Heart right ventricle (tissue), 16 donors: ENCODE measurements at regions not wholly inside any gene's neighbourhood (a gene's known extent, or its start where the extent isn't known, plus 50 kb on each side); places are given as distances from the start of the nearest gene placed in this dataset.

Experiments used
- ATAC-seq, 8 donors: fragments of 200-7000 bp; cut with Tn5 transposase; one replicate each; pipeline ENCODE4 v1.9.1; 2020; ENCODE audit warnings: mild to moderate bottlenecking in 8 of 8, moderate library complexity in 8 of 8, moderate number of reproducible peaks in 1 of 8
- DNase-seq, 2 donors: peaks; one replicate each; pipeline ENCODE4 v3.0.0-alpha.2; 2020
- H3K27ac ChIP-seq, 10 donors: fragments of 200-600 bp; sonication (generic) in 2 of 10; one replicate each; pipeline versions ENCODE4 v1.5.0 to v1.8.0; 2020 to 2022; ENCODE audit warnings: mild to moderate bottlenecking in 3 of 10
- H3K27me3 ChIP-seq, 7 donors: fragments of 200-600 bp; one replicate each; pipeline ENCODE4 v1.8.0; 2021 to 2022; ENCODE audit warnings: mild to moderate bottlenecking in 2 of 7
- H3K36me3 ChIP-seq, 9 donors: fragments of 200-600 bp; sonication (generic) in 1 of 9; one replicate each; pipeline versions ENCODE4 v1.5.0 to v1.8.0; 2020 to 2022; ENCODE audit warnings: mild to moderate bottlenecking in 2 of 9
- H3K4me1 ChIP-seq, 9 donors: fragments of 200-600 bp; sonication (generic) in 1 of 9; one replicate each; pipeline versions ENCODE4 v1.5.0 to v1.8.0; 2020 to 2022; ENCODE audit warnings: mild to moderate bottlenecking in 4 of 9
- H3K4me3 ChIP-seq, 10 donors: fragments of 200-600 bp; sonication (generic) in 2 of 10; one replicate each; pipeline versions ENCODE4 v1.5.0 to v1.8.0; 2020 to 2022; ENCODE audit warnings: mild to moderate bottlenecking in 7 of 10, moderate library complexity in 2 of 10
- H3K9me3 ChIP-seq, 11 donors: fragments of 200-600 bp in 10 of 11; sonication (generic) in 2 of 11; one replicate each; pipeline versions ENCODE4 v1.5.0 to v1.8.0; 2013 to 2022; ENCODE audit warnings: mild to moderate bottlenecking in 2 of 11, control low read depth in 1 of 11, moderate library complexity in 1 of 11
- CTCF ChIP-seq, 9 donors: fragments of 200-600 bp; sonication (generic) in 2 of 9; IDR thresholded peaks; one replicate each; pipeline versions ENCODE4 v1.5.0 to v1.8.0; 2021 to 2022; ENCODE audit warnings: antibody characterized with exemption in 9 of 9, mild to moderate bottlenecking in 5 of 9, moderate library complexity in 1 of 9
- WGBS, 2 donors: extraction: QIAGEN DNeasy Blood & Tissue Kit; methylation state at CpG; one replicate each; pipeline ENCODE4 v1.1.7; 2013; ENCODE audit warnings: inconsistent platforms in 1 of 2; 5-methylcytosine and 5-hydroxymethylcytosine counted together
- intact Hi-C, 10 donors: fragments of 100-400 bp; cut with DNase I; formaldehyde crosslinking; loops; one replicate each; pipeline versions ENCODE4 v1.11.1 to v1.14.2; 2022
- donor health status: Arrhythmogenic right ventricular cardiomyopathy.
- donor health status: ischemic (EF 13 %, LVEDD 7.1; RV severe dilation, severe dysfunction).
- donor health status: healthy with polysubstance abuse.
- donor health status: DM: no; HTN: yes; CAD: no.
- donor health status: DM: no; HTN: no; CAD: no.
- donor health status: ischemic (EF 25% LVEDD 6.9; RV normal size, moderate dysfunction).
- donor health status: ischemic (EF 25% LVEDD 5.7; RV mildly dilated, moderate dysfunction).
- donor health status: healthy.
- donor health status: DM: yes; HTN: yes; CAD: no.
- donor health status: Ischemic cardiomyopathy.
- donor health status: ischemic (EF 35%, LVEDD 5.7; RV mildly dilated, moderate dysfunction).
- donor health status: nonischemic (EF 11% LVEDD 7.7; RV severe dilation, severe dysfunction).
- donor health status: DM: yes; HTN: yes; CAD: no.
- donor health status: PGD.
- donor health status: ischemic (EF 29% LVEDD 5.4; RV normal size, mild dysfunction).
- donor health status: nonischemic (EF 23%, LVEDD 6.1; RV moderate dilation, normal function).

GRCh38 chr2:163291790-163292189, 444.0 kb downstream of the FIGN start:
- H3K27ac ChIP-seq: no peak overlapping the region
- no peaks in the 10 kb centered on the region for H3K36me3 ChIP-seq
- H3K9me3 ChIP-seq: no peaks in the 10 kb centered on the region
- WGBS, 2 donors: 84 to 85% methylated on average over 6 of the region's 6 CpGs
- no peak for ATAC-seq
- H3K4me1 ChIP-seq: no peaks in the 10 kb centered on the region
- DNase-seq: no peak
- no peaks in the 10 kb centered on the region for H3K27me3 ChIP-seq
- TF ChIP-seq CTCF (IDR thresholded peaks at IDR 0.05): no peak
- intact Hi-C loops: no loop called here
- H3K4me3 ChIP-seq: no peak overlapping the region

GRCh38 chr2:163281717-163282116, 443.1 kb upstream of the KCNH7 start:
- no peaks in the 10 kb centered on the region for H3K27me3 ChIP-seq
- no peaks in the 10 kb centered on the region for H3K36me3 ChIP-seq
- H3K4me3 ChIP-seq: no peak overlapping the region
- H3K27ac ChIP-seq: no peak overlapping the region
- no peak for TF ChIP-seq CTCF (IDR thresholded peaks at IDR 0.05)
- ATAC-seq (no peak), DNase-seq (no peak)
- peaks cover 0 to 18% (median 0%) of the 10 kb centered on the region in 11 donors for H3K9me3 ChIP-seq
- no peaks in the 10 kb centered on the region for H3K4me1 ChIP-seq
- intact Hi-C loops: no loop called here
- 75 to 85% methylated on average over 2 of the region's 2 CpGs for WGBS, 2 donors

- ATAC-seq: no peak
- DNase-seq: no peak
- peaks cover 0 to 31% (median 13%) of the 10 kb centered on the region in 11 donors for H3K9me3 ChIP-seq
- no peak for TF ChIP-seq CTCF (IDR thresholded peaks at IDR 0.05)
- no peaks in the 10 kb centered on the region for H3K36me3 ChIP-seq
- no peak overlapping the region for H3K27ac ChIP-seq
- WGBS, 2 donors: 87 to 92% methylated on average over 9 of the region's 9 CpGs
- no peaks in the 10 kb centered on the region for H3K27me3 ChIP-seq
- H3K4me3 ChIP-seq: no peak overlapping the region
- H3K4me1 ChIP-seq: no peaks in the 10 kb centered on the region
- intact Hi-C loops: no loop called here
These were observed 430.9 kb upstream of the KCNH7 start for GRCh38 chr2:163269374-163270021.

GRCh38 chr2:163266772-163267171, 428.2 kb upstream of the KCNH7 start:
- ATAC-seq: no peak
- intact Hi-C loops: no loop called here
- DNase-seq: no peak
- Histone ChIP-seq H3K4me1 (no peaks in the 10 kb centered on the region), H3K27ac (no peak overlapping the region), H3K4me3 (no peak overlapping the region), H3K9me3 (peaks cover 0 to 11% (median 0%) of the 10 kb centered on the region in 11 donors), H3K27me3 (no peaks in the 10 kb centered on the region), H3K36me3 (no peaks in the 10 kb centered on the region)
- no peak for TF ChIP-seq CTCF (IDR thresholded peaks at IDR 0.05)
- WGBS, 2 donors: 47 to 68% methylated on average over 1 of the region's 1 CpG
